ENCODE measurements at regions not wholly inside any gene's neighbourhood (a gene's known extent, or its start where the extent isn't known, plus 50 kb on each side); places are given as distances from the start of the nearest gene placed in this dataset.

DNA sequence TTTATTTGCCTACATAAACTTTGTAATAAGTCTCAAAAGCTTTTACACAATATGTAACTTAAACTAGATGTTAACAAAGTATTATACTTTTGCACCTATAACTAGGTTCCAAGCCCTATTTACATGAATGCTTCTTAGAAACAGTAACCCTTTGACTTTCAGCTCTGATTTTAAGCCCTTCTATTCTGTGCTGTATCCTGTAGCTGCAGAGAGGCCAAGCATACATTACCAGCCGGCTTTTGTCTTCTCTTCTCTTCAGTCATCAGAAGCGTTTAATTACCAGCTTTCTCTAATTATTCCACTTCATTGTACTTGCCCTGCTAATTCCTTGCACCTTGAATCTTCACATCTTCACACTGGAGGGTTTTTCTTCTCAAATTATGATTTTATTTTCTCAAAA lies 403.1 kb downstream of the PDGFC start:
- H2BK20ac ChIP-seq (ENCODE audit: low read depth, low read length) = no peak overlapping the region
- no peak overlapping the region for H2AK5ac ChIP-seq (ENCODE audit: low read depth, low read length)
- intact Hi-C loops (cut with micrococcal nuclease) = no loop called here
- H3K4me2 ChIP-seq (ENCODE audit: low read depth, low read length) = no peak overlapping the region
- no peak overlapping the region for H3K18ac ChIP-seq (ENCODE audit: low read depth, low read length)
- POLR2A ChIA-PET (ENCODE audit: unreplicated experiment) = no interaction called here
- no peak overlapping the region for H2AFZ ChIP-seq (replicated peaks; ENCODE audit: low read length, poor library complexity)
- no peak overlapping the region for H4K8ac ChIP-seq (ENCODE audit: low read depth in 2 of 2, low read length in 2 of 2)
- CTCF ChIA-PET = interaction anchor here (0.6 to 1.0 kb wide), 2 partner anchors 9 to 91 kb away, joined by 4 to 5 read pairs; no protein-coding TSS in a partner anchor
- no peaks in the 10 kb centered on the region for H4K20me1 ChIP-seq (ENCODE audit: insufficient read depth, low read length)
- no peak overlapping the region for H4K5ac ChIP-seq (ENCODE audit: low read depth, low read length)
- H2BK5ac ChIP-seq (ENCODE audit: low read depth, low read length, poor library complexity, severe bottlenecking) = no peak overlapping the region
- H2AK9ac ChIP-seq (replicated peaks; ENCODE audit: low read depth, low read length, poor library complexity) = no peak overlapping the region
- H3K9me3 ChIP-seq (ENCODE audit: control insufficient read depth, insufficient read depth, low read length) = no peaks in the 10 kb centered on the region
- no peak overlapping the region for H3K23ac ChIP-seq (ENCODE audit: low read depth, low read length)
- no peaks in the 10 kb centered on the region; the same call in 1 of the 2 replicates for H3K4me1 ChIP-seq (ENCODE audit: control insufficient read depth, insufficient read depth, low read length)
- H3K27me3 ChIP-seq (ENCODE audit: control insufficient read depth, insufficient read depth, low read length) = no peaks in the 10 kb centered on the region
- no peak overlapping the region for H3K9ac ChIP-seq (ENCODE audit: low read depth, low read length)
- no peak overlapping the region for H2BK15ac ChIP-seq (ENCODE audit: low read depth, low read length)
- H3K4me3 ChIP-seq (ENCODE audit: insufficient read depth, low read depth, low read length) = no peak overlapping the region
- H2BK120ac ChIP-seq (ENCODE audit: low read depth, low read length) = no peak overlapping the region
- no peak overlapping the region for H3K56ac ChIP-seq (ENCODE audit: extremely low read depth, insufficient read depth, low read length)
- no peaks in the 10 kb centered on the region for H3K79me1 ChIP-seq (ENCODE audit: low read depth in 1 of 2, low read length in 2 of 2)
- H3K4ac ChIP-seq (ENCODE audit: low read depth, low read length) = no peak overlapping the region
- DNase-seq (no peak), ATAC-seq (ENCODE audit: low read depth) (peak; percentile 29; the same call in 1 of the 2 replicates)
- H3K36me3 ChIP-seq (ENCODE audit: control insufficient read depth, insufficient read depth, low read length) = no peaks in the 10 kb centered on the region
- H3K14ac ChIP-seq (replicated peaks; ENCODE audit: low read depth, low read length) = no peak overlapping the region
- in situ Hi-C loops (cut with MboI; ENCODE audit: low sequenced_read_pairs) = no loop called here
- H4K91ac ChIP-seq (ENCODE audit: insufficient read depth, low read depth, low read length) = no peak overlapping the region
- dilution Hi-C loops (cut with HindIII; ENCODE audit: low sequenced_read_pairs, unreplicated experiment) = no loop called here
- H3K9me1 ChIP-seq (ENCODE audit: insufficient read depth, low read length) = no peaks in the 10 kb centered on the region
- no peak overlapping the region for H3K27ac ChIP-seq (ENCODE audit: insufficient read depth, low read length)
- no TSS peak for BruUV-seq (replicated peaks)
- 60% methylated on average over 1 of the region's 2 CpGs; no CpG with 5 or more reads in 1 of the 2 experiments for WGBS, 2 experiments (ENCODE audit: extremely low coverage in 2 of 2, insufficient read length in 1 of 2)
- TF ChIP-seq RAD21 (IDR thresholded peaks at IDR 0.05; ENCODE audit: low read length) = no peak
- no peak for TF ChIP-seq MAZ (IDR thresholded peaks at IDR 0.05; ENCODE audit: borderline replicate concordance, low read depth, low read length)
- TF ChIP-seq, protein P1, sequence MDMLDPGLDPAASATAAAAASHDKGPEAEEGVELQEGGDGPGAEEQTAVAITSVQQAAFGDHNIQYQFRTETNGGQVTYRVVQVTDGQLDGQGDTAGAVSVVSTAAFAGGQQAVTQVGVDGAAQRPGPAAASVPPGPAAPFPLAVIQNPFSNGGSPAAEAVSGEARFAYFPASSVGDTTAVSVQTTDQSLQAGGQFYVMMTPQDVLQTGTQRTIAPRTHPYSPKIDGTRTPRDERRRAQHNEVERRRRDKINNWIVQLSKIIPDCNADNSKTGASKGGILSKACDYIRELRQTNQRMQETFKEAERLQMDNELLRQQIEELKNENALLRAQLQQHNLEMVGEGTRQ (IDR thresholded peaks at IDR 0.05; ENCODE audit: low read depth, low read length) = no peak
- no peak for TF ChIP-seq MAFK (IDR thresholded peaks at IDR 0.05; ENCODE audit: low read depth, low read length)
- TF ChIP-seq RCOR1 (IDR thresholded peaks at IDR 0.05; ENCODE audit: insufficient replicate concordance, low read length) = no peak
- TF ChIP-seq POLR2A (IDR thresholded peaks at IDR 0.05; ENCODE audit: low read depth, low read length) = no peak
- TF ChIP-seq CHD1 (IDR thresholded peaks at IDR 0.05; ENCODE audit: low read depth, low read length) = no peak
- no peak for TF ChIP-seq MXI1 (IDR thresholded peaks at IDR 0.05; ENCODE audit: borderline replicate concordance, low read depth, low read length)
- TF ChIP-seq, protein P2, sequence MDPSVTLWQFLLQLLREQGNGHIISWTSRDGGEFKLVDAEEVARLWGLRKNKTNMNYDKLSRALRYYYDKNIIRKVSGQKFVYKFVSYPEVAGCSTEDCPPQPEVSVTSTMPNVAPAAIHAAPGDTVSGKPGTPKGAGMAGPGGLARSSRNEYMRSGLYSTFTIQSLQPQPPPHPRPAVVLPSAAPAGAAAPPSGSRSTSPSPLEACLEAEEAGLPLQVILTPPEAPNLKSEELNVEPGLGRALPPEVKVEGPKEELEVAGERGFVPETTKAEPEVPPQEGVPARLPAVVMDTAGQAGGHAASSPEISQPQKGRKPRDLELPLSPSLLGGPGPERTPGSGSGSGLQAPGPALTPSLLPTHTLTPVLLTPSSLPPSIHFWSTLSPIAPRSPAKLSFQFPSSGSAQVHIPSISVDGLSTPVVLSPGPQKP (IDR thresholded peaks at IDR 0.05; ENCODE audit: borderline replicate concordance, low read depth, low read length) = no peak
- no peak for TF ChIP-seq SMC3 (IDR thresholded peaks at IDR 0.05; ENCODE audit: low read depth, low read length)
- TF ChIP-seq, protein P3, sequence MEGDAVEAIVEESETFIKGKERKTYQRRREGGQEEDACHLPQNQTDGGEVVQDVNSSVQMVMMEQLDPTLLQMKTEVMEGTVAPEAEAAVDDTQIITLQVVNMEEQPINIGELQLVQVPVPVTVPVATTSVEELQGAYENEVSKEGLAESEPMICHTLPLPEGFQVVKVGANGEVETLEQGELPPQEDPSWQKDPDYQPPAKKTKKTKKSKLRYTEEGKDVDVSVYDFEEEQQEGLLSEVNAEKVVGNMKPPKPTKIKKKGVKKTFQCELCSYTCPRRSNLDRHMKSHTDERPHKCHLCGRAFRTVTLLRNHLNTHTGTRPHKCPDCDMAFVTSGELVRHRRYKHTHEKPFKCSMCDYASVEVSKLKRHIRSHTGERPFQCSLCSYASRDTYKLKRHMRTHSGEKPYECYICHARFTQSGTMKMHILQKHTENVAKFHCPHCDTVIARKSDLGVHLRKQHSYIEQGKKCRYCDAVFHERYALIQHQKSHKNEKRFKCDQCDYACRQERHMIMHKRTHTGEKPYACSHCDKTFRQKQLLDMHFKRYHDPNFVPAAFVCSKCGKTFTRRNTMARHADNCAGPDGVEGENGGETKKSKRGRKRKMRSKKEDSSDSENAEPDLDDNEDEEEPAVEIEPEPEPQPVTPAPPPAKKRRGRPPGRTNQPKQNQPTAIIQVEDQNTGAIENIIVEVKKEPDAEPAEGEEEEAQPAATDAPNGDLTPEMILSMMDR (conservative IDR thresholded peaks at IDR 0.05; ENCODE audit: low read depth, low read length) = no peak
- no peak for TF ChIP-seq RFX5 (IDR thresholded peaks at IDR 0.05; ENCODE audit: low read depth, low read length)
- TF ChIP-seq NFE2L2 (IDR thresholded peaks at IDR 0.05; ENCODE audit: low read depth, low read length) = no peak
